ENCODE measurements at regions not wholly inside any gene's neighbourhood (a gene's known extent, or its start where the extent isn't known, plus 50 kb on each side); places are given as distances from the start of the nearest gene placed in this dataset.
A peak's percentile ranks its signal among the peaks of the same experiment; 100 is the strongest.

- Histone ChIP-seq H2AFZ (replicated peaks; ENCODE audit: low read length, poor library complexity) (peak overlapping the region; percentile 43), H3K27me3 (ENCODE audit: control insufficient read depth, insufficient read depth, low read length) (no peaks in the 10 kb centered on the region), H3K27ac (ENCODE audit: insufficient read depth, low read length) (no peak overlapping the region), H3K56ac (ENCODE audit: extremely low read depth, insufficient read depth, low read length) (no peak overlapping the region), H4K8ac (ENCODE audit: low read depth in 2 of 2, low read length in 2 of 2) (no peak overlapping the region), H3K36me3 (ENCODE audit: control insufficient read depth, insufficient read depth, low read length) (no peaks in the 10 kb centered on the region), H2BK15ac (ENCODE audit: low read depth, low read length) (no peak overlapping the region), H3K18ac (ENCODE audit: low read depth, low read length) (no peak overlapping the region), H3K4me1 (ENCODE audit: control insufficient read depth, insufficient read depth, low read length) (no peaks in the 10 kb centered on the region), H3K23ac (ENCODE audit: low read depth, low read length) (no peak overlapping the region), H4K91ac (ENCODE audit: insufficient read depth, low read depth, low read length) (no peak overlapping the region), H2BK120ac (ENCODE audit: low read depth, low read length) (no peak overlapping the region), H2AK9ac (replicated peaks; ENCODE audit: low read depth, low read length, poor library complexity) (peak overlapping the region; percentile 42), H3K14ac (replicated peaks; ENCODE audit: low read depth, low read length) (no peak overlapping the region), H2BK20ac (ENCODE audit: low read depth, low read length) (no peak overlapping the region), H3K9me3 (ENCODE audit: control insufficient read depth, insufficient read depth, low read length) (no peaks in the 10 kb centered on the region), H4K20me1 (ENCODE audit: insufficient read depth, low read length) (no peaks in the 10 kb centered on the region), H3K79me1 (ENCODE audit: low read depth in 1 of 2, low read length in 2 of 2) (no peaks in the 10 kb centered on the region), H3K4me3 (ENCODE audit: insufficient read depth, low read depth, low read length) (no peak overlapping the region), H3K9ac (ENCODE audit: low read depth, low read length) (no peak overlapping the region), H3K4me2 (ENCODE audit: low read depth, low read length) (no peak overlapping the region), H2AK5ac (ENCODE audit: low read depth, low read length) (no peak overlapping the region), H4K5ac (ENCODE audit: low read depth, low read length) (no peak overlapping the region), H3K9me1 (ENCODE audit: insufficient read depth, low read length) (no peaks in the 10 kb centered on the region), H3K4ac (ENCODE audit: low read depth, low read length) (no peak overlapping the region), H2BK5ac (ENCODE audit: low read depth, low read length, poor library complexity, severe bottlenecking) (no peak overlapping the region)
- ChIA-PET CTCF (no interaction called here), POLR2A (ENCODE audit: unreplicated experiment) (no interaction called here)
- dilution Hi-C loops (cut with HindIII; ENCODE audit: low sequenced_read_pairs, unreplicated experiment) (no loop called here), in situ Hi-C loops (cut with MboI; ENCODE audit: low sequenced_read_pairs) (no loop called here), intact Hi-C loops (cut with micrococcal nuclease) (no loop called here)
- TF ChIP-seq CTCF (conservative IDR thresholded peaks at IDR 0.05; ENCODE audit: low read depth, low read length) = no peak
- TF ChIP-seq FOS (IDR thresholded peaks at IDR 0.05; ENCODE audit: low read depth, low read length) = no peak
- no peak for TF ChIP-seq BHLHE40 (IDR thresholded peaks at IDR 0.05; ENCODE audit: low read depth, low read length)
- no peak for TF ChIP-seq USF2 (IDR thresholded peaks at IDR 0.05; ENCODE audit: low read depth, low read length)
- no peak for TF ChIP-seq RCOR1 (IDR thresholded peaks at IDR 0.05; ENCODE audit: insufficient replicate concordance, low read length)
- no peak for TF ChIP-seq MXI1 (IDR thresholded peaks at IDR 0.05; ENCODE audit: borderline replicate concordance, low read depth, low read length)
- TF ChIP-seq MAFK (IDR thresholded peaks at IDR 0.05; ENCODE audit: low read depth, low read length) = no peak
- no peak for TF ChIP-seq RFX5 (IDR thresholded peaks at IDR 0.05; ENCODE audit: low read depth, low read length)
- TF ChIP-seq ELK1 (IDR thresholded peaks at IDR 0.05; ENCODE audit: borderline replicate concordance, low read depth, low read length) = no peak
- no peak for TF ChIP-seq SMC3 (IDR thresholded peaks at IDR 0.05; ENCODE audit: low read depth, low read length)
- no peak for TF ChIP-seq CEBPB (IDR thresholded peaks at IDR 0.05; ENCODE audit: low read depth, low read length)
- TF ChIP-seq NFE2L2 (IDR thresholded peaks at IDR 0.05; ENCODE audit: low read depth, low read length) = no peak
- TF ChIP-seq RAD21 (IDR thresholded peaks at IDR 0.05; ENCODE audit: low read length) = no peak
- no peak for TF ChIP-seq POLR2A (IDR thresholded peaks at IDR 0.05; ENCODE audit: low read depth, low read length)
- no peak for TF ChIP-seq CHD1 (IDR thresholded peaks at IDR 0.05; ENCODE audit: low read depth, low read length)
- no peak for TF ChIP-seq MAZ (IDR thresholded peaks at IDR 0.05; ENCODE audit: borderline replicate concordance, low read depth, low read length)
- 90% methylated on average over 6 of the region's 8 CpGs; no CpG with 5 or more reads in 1 of the 2 experiments for WGBS, 2 experiments (ENCODE audit: extremely low coverage in 2 of 2, insufficient read length in 1 of 2)
- ATAC-seq (ENCODE audit: low read depth) (no peak), DNase-seq (no peak)
- no TSS peak for BruUV-seq (replicated peaks)
These were observed 1383.4 kb upstream of the PCDH20 start for GRCh38 chr13:62799038-62799535.
